ENCODE measurements at regions not wholly inside any gene's neighbourhood (a gene's known extent, or its start where the extent isn't known, plus 50 kb on each side); places are given as distances from the start of the nearest gene placed in this dataset.

GRCh38 chr6:98037571-98037970 lies 754.6 kb upstream of the MMS22L start:
- ATAC-seq (no peak), FAIRE-seq (no peak), DNase-seq (ENCODE audit: low read depth, low spot score) (no peak)
- intact Hi-C loops (cut with micrococcal nuclease; ENCODE audit: unreplicated experiment) (no loop called here), in situ Hi-C loops (cut with MboI) (no loop called here)
- H3K79me2 ChIP-seq (ENCODE audit: control insufficient read depth, insufficient read depth, low read length): no peaks in the 10 kb centered on the region
- BruUV-seq (replicated peaks): no TSS peak
- no peak overlapping the region for H3K4me2 ChIP-seq (ENCODE audit: control insufficient read depth, insufficient read depth)
- H3K4me1 ChIP-seq (ENCODE audit: control insufficient read depth, insufficient read depth, low read length): no peaks in the 10 kb centered on the region
- CTCF ChIA-PET: no interaction called here
- no peak for TF ChIP-seq PML (IDR thresholded peaks at IDR 0.05; ENCODE audit: low read length)
- TF ChIP-seq EED (IDR thresholded peaks at IDR 0.05; ENCODE audit: low read depth): no peak
- 27% methylated on average over 6 of the region's 6 CpGs for WGBS (ENCODE audit: insufficient coverage, insufficient replicate concordance, low lambda C conversion rate, missing lambda C conversion rate)
- no peaks in the 10 kb centered on the region for H3K36me3 ChIP-seq (ENCODE audit: control insufficient read depth in 2 of 2, insufficient read depth in 2 of 2, low read length in 1 of 2)
- SMC1A ChIA-PET (ENCODE audit: uncharacterized antibody, unreplicated experiment): interaction anchor here (0.8 kb wide), 1 partner anchor 9 kb away, joined by 3 read pairs; no protein-coding TSS in a partner anchor
- H3K27me3 ChIP-seq (replicated peaks in 1 of 2; ENCODE audit: control insufficient read depth in 2 of 2, insufficient read depth in 2 of 2, low read length in 1 of 2): no peaks in the 10 kb centered on the region; a peak in 1 of 4 replicates
- H3K27ac ChIP-seq (ENCODE audit: control insufficient read depth, insufficient read depth): no peak overlapping the region
- H3K9ac ChIP-seq (ENCODE audit: control insufficient read depth, insufficient read depth, low read length): no peak overlapping the region
- POLR2A ChIA-PET: no interaction called here
- no peak overlapping the region for H3K4me3 ChIP-seq
- H2AFZ ChIP-seq (ENCODE audit: control insufficient read depth, low read depth, low read length): no peak overlapping the region
- H3K9me3 ChIP-seq (replicated peaks; ENCODE audit: control insufficient read depth, insufficient read depth, low read length): no peaks in the 10 kb centered on the region
- RAD21 ChIA-PET (ENCODE audit: unreplicated experiment): no interaction called here
- no peaks in the 10 kb centered on the region for H4K20me1 ChIP-seq (ENCODE audit: control insufficient read depth, insufficient read depth)

- no TSS peak for BruUV-seq (replicated peaks)
- H3K27ac ChIP-seq (ENCODE audit: control insufficient read depth, insufficient read depth): no peak overlapping the region
- no peaks in the 10 kb centered on the region for H3K36me3 ChIP-seq (ENCODE audit: control insufficient read depth in 2 of 2, insufficient read depth in 2 of 2, low read length in 1 of 2)
- POLR2A ChIA-PET: no interaction called here
- no peaks in the 10 kb centered on the region for H4K20me1 ChIP-seq (ENCODE audit: control insufficient read depth, insufficient read depth)
- H3K4me3 ChIP-seq: no peak overlapping the region
- H3K27me3 ChIP-seq (replicated peaks in 1 of 2; ENCODE audit: control insufficient read depth in 2 of 2, insufficient read depth in 2 of 2, low read length in 1 of 2): no peaks in the 10 kb centered on the region; a peak in 1 of 4 replicates
- H3K4me2 ChIP-seq (ENCODE audit: control insufficient read depth, insufficient read depth): no peak overlapping the region
- WGBS (ENCODE audit: insufficient coverage, insufficient replicate concordance, low lambda C conversion rate, missing lambda C conversion rate): 31% methylated on average over 5 of the region's 5 CpGs
- H3K79me2 ChIP-seq (ENCODE audit: control insufficient read depth, insufficient read depth, low read length): no peaks in the 10 kb centered on the region
- no peak for FAIRE-seq
- intact Hi-C loops (cut with micrococcal nuclease; ENCODE audit: unreplicated experiment) (no loop called here), in situ Hi-C loops (cut with MboI) (no loop called here)
- CTCF ChIA-PET: interaction anchor here (1.1 kb wide), 1 partner anchor 541 kb away, joined by 3 read pairs; no protein-coding TSS in a partner anchor
- no peak overlapping the region for H3K9ac ChIP-seq (ENCODE audit: control insufficient read depth, insufficient read depth, low read length)
- no peaks in the 10 kb centered on the region for H3K4me1 ChIP-seq (ENCODE audit: control insufficient read depth, insufficient read depth, low read length)
- SMC1A ChIA-PET (ENCODE audit: uncharacterized antibody, unreplicated experiment): no interaction called here
- no peak for ATAC-seq
- DNase-seq (ENCODE audit: low read depth, low spot score): no peak
- H2AFZ ChIP-seq (ENCODE audit: control insufficient read depth, low read depth, low read length): no peak overlapping the region
- RAD21 ChIA-PET (ENCODE audit: unreplicated experiment): no interaction called here
- TF ChIP-seq CBFB (IDR thresholded peaks at IDR 0.05; ENCODE audit: low read depth) (no peak), ZBTB4 (CRISPR knock-in tag; IDR thresholded peaks at IDR 0.05) (no peak)
- H3K9me3 ChIP-seq (replicated peaks; ENCODE audit: control insufficient read depth, insufficient read depth, low read length): no peaks in the 10 kb centered on the region
Observed at GRCh38 chr6:98039443-98039842, 756.4 kb upstream of the MMS22L start.

All from GM12878 (cell line).